Fibroblast of skin of right biceps (primary cell): ENCODE measurements at regions not wholly inside any gene's neighbourhood (a gene's known extent, or its start where the extent isn't known, plus 50 kb on each side); places are given as distances from the start of the nearest gene placed in this dataset.
"Not testable (repeated sequence)": the region's sequence is repeated elsewhere in the genome, so short reads cannot be mapped to it uniquely, and the experiment has no call there.

ENCODE experiments used
- DNase-seq: peaks from one replicate; pipeline ENCODE4 v3.0.0-alpha.2; 2013

DNA sequence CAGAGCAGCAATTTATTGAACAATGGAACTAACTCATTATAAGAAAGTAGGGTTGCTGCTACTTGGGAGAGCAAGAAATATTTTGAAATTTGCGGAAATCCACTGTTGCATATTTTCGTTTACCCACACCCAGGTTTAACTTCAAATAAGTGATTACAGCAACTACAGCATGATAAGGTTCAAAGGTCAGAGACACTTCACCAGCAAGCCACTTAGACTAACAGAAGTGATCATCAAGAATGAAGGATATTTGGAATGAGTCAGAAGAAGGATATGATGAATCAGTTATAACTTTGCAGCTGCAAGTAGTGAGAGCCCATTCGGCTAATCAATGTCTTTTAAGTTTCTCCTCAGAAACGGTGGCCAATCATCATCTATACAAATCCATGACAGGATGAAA, 199.3 kb downstream of the TMA16 start:
- peak; percentile 71 for DNase-seq

GRCh38 chr4:163694385-163694784, 199.9 kb downstream of the TMA16 start:
- peak; percentile 90 for DNase-seq

DNA sequence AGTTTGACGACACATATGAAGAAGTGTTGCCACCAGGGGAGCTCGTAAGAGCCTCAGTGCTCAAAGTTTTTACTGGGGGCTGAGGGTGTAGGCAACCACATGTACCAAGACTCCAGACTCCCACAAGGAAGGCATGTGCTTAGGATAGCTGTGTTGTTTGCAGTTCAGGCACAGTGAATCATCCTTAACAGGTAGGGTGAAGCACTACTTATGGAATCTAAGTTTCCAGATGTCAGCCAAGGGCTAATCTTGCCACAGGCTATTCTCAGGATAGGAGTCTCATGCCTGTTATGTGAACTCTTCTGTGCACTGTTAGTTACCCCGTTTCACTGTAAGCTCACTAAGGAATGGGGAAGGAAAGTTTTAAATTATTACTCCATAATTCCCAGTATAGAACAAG, 202.6 kb downstream of the TMA16 start:
- DNase-seq = peak; percentile 63

DNA sequence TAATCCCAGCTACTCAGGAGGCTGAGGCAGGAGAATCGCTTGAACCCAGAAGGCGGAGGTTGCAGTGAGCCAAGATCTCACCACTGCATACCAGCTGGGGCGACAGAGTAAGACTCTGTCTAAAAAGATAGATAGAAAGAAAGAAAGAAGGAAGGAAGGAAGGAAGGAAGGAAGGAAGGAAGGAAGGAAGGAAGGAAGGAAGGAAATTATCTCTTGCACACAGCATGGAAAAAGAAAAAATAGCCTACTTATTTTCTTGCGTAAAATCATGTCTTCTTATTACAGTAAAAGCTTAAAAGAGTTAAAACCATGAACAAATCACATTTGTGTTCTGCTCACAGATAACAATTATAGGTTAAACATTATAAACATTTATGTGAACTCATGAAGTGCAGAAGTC, 205.9 kb downstream of the TMA16 start:
- DNase-seq = not testable (repeated sequence)

GRCh38 chr4:163701916-163702315, 207.4 kb downstream of the TMA16 start:
- DNase-seq = peak; percentile 93

- peak; percentile 27 for DNase-seq
Observed at GRCh38 chr4:163702736-163703135, 208.2 kb downstream of the TMA16 start.

DNA sequence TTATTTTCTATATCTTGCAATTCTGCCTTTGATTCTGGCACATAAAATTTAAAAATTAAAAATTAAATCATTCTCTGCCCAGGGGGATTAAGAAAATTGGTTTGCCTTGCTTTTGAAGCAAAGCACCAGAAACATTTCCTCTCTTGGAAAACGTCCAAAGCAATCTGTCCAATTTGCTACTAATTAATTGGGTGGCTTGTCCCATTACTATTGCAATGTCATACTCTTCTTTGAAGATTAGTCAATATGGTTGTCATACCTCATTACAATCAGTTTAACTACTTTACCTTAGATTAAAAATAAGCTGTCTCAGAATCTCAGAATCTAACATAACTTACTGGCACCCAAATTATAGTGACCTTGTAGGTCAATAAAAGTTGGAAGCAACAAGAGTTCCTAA, 208.8 kb downstream of the TMA16 start:
- DNase-seq = no peak

GRCh38 chr4:163707873-163708272, 213.4 kb downstream of the TMA16 start:
- no peak for DNase-seq

GRCh38 chr4:163709601-163710000, 215.1 kb downstream of the TMA16 start:
- DNase-seq = no peak

DNA sequence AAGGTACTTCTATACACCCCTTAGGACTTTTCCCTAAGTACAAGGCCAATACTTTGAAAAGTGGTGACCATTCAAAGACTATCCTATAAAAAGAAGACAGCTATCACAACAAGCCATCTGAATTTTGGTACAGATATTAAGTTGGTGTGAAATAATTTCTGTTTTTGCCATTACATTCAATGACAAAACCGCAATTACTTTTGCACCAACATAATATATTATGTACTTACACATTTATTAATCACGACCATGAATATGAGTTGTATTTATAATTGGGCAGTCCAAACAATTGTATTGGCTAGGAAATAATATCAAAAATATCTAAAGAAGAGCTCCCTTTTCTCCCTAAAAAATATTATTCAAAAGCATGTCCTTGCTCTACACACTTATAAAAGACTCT, 215.7 kb downstream of the TMA16 start:
- DNase-seq = no peak

- DNase-seq = not testable (repeated sequence)
Observed at GRCh38 chr4:163724495-163724894, 230.0 kb downstream of the TMA16 start.

DNA sequence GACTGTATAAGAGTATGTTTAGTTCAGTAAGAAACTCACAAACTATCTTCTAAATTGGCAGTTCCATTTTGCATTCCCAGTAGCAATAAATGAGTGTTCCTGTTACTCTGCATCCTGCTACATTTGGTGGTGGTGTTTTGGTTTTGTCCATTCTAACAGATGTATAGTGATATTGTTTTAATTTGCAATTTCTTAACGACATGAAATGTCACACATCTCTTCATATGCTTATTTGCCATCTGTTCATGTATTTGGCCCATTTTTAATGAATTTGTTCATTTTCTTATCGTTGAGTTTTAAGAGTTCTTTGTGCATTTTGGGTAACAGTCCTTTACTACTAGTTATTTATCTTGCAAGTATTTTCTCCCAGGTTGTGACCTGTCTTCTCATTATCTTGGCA, 232.2 kb downstream of the TMA16 start:
- DNase-seq = no peak

- no peak for DNase-seq
Observed at GRCh38 chr4:163731071-163731470, 236.6 kb downstream of the TMA16 start.

DNA sequence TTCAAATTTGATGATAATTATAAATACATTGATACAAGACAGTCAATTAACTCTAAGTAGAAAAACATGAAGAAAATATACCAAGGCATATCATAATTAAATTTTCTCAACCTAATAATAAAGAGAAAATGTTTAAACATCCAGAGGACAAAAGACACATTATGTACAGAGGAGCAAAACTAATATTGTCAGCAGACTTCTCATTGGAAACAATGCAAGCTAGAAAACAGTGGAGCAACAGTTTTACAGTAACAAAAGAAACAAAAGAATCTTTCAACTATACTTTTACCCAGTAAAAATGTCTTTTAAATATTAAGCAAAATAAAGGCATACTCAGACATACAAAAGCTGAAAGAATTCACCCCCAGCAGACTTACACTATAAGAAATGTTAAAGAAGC, 238.0 kb downstream of the TMA16 start:
- no peak for DNase-seq

GRCh38 chr4:163736876-163737275, 242.4 kb downstream of the TMA16 start:
- no peak for DNase-seq

- DNase-seq = not testable (repeated sequence)
Observed at GRCh38 chr4:163737846-163738245, 243.4 kb downstream of the TMA16 start.

GRCh38 chr4:163738521-163738920, 244.0 kb downstream of the TMA16 start:
- DNase-seq = no peak

DNA sequence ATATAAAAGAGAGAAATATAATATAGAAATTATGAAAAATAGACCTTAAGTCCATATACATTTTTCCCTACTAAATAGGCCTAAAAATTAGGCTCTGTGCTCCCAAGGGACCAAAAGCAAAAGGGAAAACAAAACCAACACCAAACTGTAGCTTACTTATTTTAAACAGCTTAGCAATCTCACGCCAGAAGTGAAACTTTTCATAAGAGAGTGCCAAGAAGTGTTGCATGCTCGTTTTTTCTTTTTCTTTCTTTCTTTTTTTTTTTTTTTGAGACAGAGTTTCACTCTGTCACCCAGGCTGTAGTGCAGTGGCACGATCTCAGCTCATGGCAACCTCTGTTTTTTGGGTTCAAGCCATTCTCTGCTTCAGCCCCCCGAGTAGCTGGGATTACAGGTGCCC, 250.4 kb downstream of the TMA16 start:
- no peak for DNase-seq

DNA sequence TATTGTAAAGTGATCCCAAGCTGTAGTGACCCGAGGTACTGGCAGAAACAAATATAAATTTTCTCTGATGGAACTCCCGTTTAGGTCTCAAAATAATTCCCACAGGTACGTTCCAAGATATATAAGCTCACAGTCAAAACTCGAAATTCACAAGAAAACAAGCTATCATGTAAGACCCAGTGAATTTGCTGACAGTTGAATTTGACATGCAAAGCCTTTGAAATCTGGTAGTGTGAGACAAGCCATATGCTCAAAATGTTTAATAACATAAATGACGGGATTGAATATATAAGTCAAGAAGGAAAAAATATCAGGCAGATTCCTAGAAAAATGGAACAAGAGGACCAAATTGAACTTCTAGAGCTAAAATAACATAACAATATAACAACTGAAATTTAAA, 252.8 kb downstream of the TMA16 start:
- no peak for DNase-seq

- DNase-seq = no peak
Observed at GRCh38 chr4:163747886-163748285, 253.4 kb downstream of the TMA16 start.

GRCh38 chr4:163748449-163748848, 254.0 kb downstream of the TMA16 start:
- no peak for DNase-seq

GRCh38 chr4:163755013-163755412, 260.5 kb downstream of the TMA16 start:
- peak; percentile 25 for DNase-seq

DNA sequence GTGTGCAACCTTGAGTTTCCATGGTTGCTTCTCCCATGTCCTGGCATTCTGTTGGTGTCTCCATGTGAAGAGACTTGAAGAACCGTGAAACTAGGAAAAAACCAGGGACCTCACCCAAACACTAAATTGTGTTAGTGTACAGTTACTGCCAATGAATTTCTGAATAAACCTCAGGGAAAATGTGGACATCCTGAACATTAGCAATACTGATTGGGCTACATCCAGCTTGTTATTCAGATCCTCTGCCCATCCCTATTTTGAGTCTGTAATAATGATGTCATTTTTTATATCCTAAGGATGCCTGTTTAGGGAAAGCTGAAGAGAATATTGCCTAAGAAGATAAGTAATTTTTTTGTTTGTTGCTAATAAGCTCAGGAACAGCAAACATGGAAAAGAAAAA, 262.7 kb downstream of the TMA16 start:
- DNase-seq = no peak

GRCh38 chr4:163758032-163758431, 263.5 kb downstream of the TMA16 start:
- no peak for DNase-seq

DNA sequence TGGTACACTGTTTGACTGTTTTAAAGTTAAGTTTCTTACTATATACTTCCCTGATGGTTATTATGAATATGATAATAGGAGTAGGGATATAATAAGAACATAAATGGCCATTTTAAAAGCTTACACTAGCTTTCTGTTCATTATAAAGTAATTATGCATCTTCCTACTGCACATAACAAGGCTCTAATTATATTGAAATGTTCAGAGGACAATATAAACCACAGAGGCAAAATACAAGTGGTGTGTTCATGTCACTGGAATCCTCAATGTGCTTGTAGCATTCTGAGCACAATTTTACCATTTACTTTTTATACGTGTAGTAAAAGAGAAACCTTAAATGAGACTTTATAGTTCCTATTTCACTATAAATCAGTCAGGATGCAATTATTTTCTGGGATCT, 268.3 kb downstream of the TMA16 start:
- DNase-seq = no peak

DNA sequence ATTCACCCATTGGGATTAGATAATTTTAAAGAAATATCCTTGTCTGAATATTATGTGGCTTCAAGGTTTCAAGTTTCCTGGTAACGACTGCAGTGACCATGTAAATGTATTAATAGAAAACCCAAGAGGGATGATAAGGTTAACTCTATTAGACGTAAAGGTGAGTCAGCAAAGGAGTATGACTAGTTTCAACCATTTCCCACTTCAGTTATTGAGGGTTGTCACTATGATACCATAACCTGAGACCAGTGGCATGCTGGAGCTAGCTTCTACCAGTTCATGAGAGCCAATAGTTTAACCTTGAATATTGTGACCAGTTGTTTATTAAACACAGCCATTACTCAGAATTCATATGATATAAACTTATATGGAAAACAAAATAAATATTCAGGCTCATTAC, 270.1 kb downstream of the TMA16 start:
- no peak for DNase-seq
